Transverse colon (tissue), 3 donors: ENCODE measurements at regions not wholly inside any gene's neighbourhood (a gene's known extent, or its start where the extent isn't known, plus 50 kb on each side); places are given as distances from the start of the nearest gene placed in this dataset.

Experiments
- POLR2A ChIP-seq: fragments of 450-650 bp; IDR thresholded peaks from one replicate; pipeline ENCODE4 v1.6.1; 2016; ENCODE audit warnings: antibody characterized with exemption, mild to moderate bottlenecking, moderate library complexity
- TF ChIP-seq, protein P1 (sequence below), 5 experiments: fragments of 200-600 bp in 3 of 5; fragments of 450-650 bp in 2 of 5; sonication (generic) in 3 of 5; IDR thresholded peaks; 1 replicate in 2 of 5; 2 replicates in 3 of 5; pipeline ENCODE4 v1.5.1; 2016 to 2017; ENCODE audit warnings: antibody characterized with exemption in 5 of 5, inconsistent platforms in 3 of 5, mild to moderate bottlenecking in 2 of 5, moderate library complexity in 1 of 5

DNA sequence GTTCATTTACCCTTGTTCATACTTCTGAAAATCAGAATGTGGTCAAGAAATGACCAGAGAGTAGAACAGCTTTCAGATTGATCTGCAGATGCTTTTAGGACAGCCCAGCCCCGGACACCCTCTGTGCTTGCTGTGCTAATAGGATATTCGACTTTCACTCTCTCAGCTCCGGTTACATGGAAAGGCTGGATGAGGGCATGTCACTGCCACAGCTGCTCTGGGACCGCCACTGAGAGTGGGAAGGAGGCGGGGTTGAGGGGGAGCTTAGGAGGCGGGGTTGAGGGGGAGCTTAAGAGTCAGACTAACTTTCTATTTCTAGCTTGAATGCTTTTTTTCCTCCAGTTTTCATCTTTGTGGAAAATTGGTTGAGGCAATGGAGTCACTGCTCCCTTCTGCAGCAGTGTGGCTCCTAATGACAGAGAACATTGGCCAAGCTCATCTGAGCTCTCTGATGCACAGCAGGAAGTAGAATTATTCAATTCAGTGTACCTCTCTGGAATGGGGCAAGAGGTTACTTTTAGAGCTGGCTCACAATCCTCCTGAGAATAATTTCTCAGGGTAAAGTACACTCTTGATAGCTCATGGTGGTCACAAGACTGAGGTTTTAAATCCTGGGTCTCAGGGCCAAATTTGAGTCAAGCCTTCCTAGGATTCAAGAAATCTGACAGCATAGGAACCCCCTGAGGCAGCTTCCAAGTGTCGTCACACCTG lies 74.6 kb upstream of the NPAS1 start:
- TF ChIP-seq, protein P1, sequence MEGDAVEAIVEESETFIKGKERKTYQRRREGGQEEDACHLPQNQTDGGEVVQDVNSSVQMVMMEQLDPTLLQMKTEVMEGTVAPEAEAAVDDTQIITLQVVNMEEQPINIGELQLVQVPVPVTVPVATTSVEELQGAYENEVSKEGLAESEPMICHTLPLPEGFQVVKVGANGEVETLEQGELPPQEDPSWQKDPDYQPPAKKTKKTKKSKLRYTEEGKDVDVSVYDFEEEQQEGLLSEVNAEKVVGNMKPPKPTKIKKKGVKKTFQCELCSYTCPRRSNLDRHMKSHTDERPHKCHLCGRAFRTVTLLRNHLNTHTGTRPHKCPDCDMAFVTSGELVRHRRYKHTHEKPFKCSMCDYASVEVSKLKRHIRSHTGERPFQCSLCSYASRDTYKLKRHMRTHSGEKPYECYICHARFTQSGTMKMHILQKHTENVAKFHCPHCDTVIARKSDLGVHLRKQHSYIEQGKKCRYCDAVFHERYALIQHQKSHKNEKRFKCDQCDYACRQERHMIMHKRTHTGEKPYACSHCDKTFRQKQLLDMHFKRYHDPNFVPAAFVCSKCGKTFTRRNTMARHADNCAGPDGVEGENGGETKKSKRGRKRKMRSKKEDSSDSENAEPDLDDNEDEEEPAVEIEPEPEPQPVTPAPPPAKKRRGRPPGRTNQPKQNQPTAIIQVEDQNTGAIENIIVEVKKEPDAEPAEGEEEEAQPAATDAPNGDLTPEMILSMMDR (IDR thresholded peaks at IDR 0.05) = no peak
- no peak for TF ChIP-seq POLR2A
